ENCODE measurements at regions not wholly inside any gene's neighbourhood (a gene's known extent, or its start where the extent isn't known, plus 50 kb on each side); places are given as distances from the start of the nearest gene placed in this dataset.

DNA sequence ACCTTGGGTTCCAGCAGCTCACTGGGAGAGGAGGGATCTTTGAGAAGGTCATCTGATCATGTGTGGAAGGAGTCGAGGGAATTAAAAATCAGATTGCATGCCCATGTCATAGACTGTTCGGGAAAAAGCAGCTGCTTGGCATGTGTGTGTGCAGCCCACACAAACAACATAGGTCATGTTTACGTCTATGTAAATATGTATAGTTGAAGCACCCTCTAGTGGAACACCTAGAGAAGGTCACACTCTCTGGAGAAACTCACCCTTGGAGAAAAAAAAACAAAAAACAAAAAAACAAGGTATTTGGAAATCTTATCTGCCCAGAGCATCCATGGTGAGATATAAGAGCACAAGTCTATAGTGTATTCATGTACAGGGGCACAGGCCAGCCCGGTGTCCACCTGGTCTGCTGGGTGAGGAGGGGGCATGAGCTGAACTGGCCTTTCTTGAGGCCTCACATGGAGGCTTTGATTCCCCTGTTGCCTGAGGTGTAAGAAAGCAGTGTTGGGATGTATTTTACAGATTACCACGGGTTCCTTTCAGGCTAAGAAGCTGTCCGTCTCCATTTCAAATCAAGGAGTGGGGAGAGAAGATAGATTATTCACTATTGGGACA, 98.0 kb downstream of the NPY start:
- TF ChIP-seq ZNF565 (CRISPR knock-in tag; conservative IDR thresholded peaks at IDR 0.05; ENCODE audit: low read depth) (no peak), PPARA (CRISPR knock-in tag; IDR thresholded peaks at IDR 0.05; ENCODE audit: borderline replicate concordance) (no peak), ZNF8 (CRISPR knock-in tag; IDR thresholded peaks at IDR 0.05) (no peak), SNAI2 (CRISPR knock-in tag; IDR thresholded peaks at IDR 0.05) (no peak)
